HG03354 (cell line): ENCODE measurements at regions not wholly inside any gene's neighbourhood (a gene's known extent, or its start where the extent isn't known, plus 50 kb on each side); places are given as distances from the start of the nearest gene placed in this dataset.

Experiments used
- ATAC-seq: cut with Tn5 transposase; IDR thresholded peaks from one replicate; pipeline ENCODE4 v1.9.1; 2021; ENCODE audit warnings: mild to moderate bottlenecking; ENCODE audit not compliant: unreplicated experiment, poor library complexity, severe bottlenecking

- no peak for ATAC-seq
These were observed 472.6 kb downstream of the BUD13 start for GRCh38 chr11:116300232-116300631.

- no peak for ATAC-seq
These were observed 478.2 kb downstream of the BUD13 start for GRCh38 chr11:116294630-116295029.

GRCh38 chr11:116287866-116288265 is 484.9 kb downstream of the BUD13 start:
- no peak for ATAC-seq

- ATAC-seq: no peak
These were observed 487.8 kb downstream of the BUD13 start for GRCh38 chr11:116285026-116285425.

- ATAC-seq: no peak
These were observed 489.5 kb downstream of the BUD13 start for GRCh38 chr11:116283300-116283699.

- ATAC-seq: no peak
These were observed 490.3 kb downstream of the BUD13 start for GRCh38 chr11:116282481-116282880.

DNA sequence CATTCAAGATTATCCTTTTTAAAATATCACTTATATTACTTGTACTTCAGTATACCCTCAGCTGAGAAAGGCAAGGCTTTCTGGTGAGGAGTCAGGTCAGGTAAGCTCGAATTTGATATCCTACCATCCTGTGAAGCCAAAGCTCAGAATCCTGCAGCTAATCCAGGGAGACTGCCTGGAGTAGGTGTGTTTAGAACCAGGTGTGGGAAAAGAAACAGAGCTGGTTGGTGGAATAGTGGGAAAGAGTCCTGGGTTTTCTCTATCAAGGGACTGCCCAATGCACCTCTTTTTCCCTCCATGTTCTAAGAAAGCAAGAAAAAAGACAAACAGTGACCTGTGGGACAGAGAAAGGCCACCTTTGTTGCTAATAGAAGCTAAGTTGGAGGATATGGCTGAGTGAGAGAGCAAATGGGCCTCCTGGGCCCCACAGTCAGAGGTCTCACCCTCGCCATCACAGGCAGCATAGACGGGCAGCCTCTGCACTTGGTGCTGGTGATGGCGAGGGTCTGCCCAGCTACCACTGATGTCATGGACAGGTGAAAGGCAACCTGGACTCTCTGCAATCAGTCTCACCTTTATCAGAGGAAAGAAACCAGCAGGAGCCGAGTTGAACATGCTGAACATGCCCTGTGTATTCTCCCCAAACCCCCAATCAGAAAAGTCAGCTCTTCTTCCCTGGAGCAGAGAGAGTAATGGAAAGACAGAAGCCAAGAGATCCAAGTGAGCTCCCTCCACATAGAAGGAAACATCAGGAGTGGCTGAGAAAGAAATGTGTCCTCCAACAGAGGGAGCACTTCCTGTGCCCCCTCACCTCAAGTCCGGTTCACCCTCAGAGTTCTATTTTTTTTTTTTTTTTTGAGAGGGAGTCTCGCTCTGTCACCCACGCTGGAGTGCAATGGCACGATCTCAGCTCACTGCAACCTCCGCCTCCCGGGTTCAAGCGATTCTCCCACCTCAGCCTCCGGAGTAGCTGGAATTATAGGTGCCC is 491.3 kb downstream of the BUD13 start:
- no peak for ATAC-seq

- ATAC-seq: no peak
These were observed 493.3 kb downstream of the BUD13 start for GRCh38 chr11:116279511-116279910.

- no peak for ATAC-seq
These were observed 494.7 kb downstream of the BUD13 start for GRCh38 chr11:116278076-116278475.

DNA sequence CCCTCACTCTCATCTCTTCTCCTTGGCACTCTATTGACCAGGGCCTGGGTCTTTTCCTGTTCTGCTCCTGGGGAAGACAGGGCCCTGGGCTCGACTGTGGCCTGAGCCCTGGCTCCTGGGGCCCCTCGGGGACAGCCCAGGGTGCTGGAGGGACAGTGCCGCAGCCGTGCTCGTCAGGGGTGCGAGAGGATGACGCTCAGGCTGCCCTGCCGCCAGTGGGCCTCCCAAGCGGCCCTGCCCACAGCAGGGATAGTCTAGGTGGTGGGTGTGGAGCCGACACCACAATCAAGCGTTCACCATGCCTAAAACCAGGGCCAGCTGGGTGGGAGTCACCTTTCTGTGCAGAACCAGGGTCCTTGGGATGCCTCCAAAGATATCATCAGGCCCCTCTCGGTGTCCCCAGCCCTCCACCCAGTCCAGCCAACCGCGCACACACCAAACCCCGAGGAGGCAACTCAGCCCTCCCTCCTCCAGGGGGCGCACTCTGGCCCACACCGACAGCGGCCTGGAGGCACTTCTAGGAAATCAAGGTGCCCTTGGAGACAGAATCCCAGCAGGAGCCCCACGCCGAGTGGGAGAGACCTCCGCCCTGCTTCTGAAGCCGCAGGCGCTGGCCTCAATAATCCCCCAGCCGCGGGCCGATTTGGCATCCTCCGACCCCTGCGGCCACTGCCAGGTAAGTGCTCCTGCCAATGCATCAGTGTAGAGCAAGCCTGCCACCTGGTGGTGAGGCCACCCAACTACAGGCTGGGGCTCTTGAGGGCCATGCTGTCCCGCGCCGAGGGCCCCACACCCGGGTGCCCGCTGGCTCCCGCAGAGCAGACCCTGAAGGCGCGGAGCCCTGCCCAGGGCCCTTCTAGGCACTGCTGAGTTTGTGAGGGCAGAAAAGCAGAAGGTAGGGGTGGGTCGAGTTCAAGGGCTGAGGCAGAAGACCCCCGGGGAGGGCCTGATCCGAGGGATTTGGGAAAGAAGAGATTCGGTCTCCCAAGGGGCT is 496.4 kb downstream of the BUD13 start:
- peak; percentile 93 for ATAC-seq

GRCh38 chr11:116275635-116276034 is 497.2 kb downstream of the BUD13 start:
- ATAC-seq: no peak

DNA sequence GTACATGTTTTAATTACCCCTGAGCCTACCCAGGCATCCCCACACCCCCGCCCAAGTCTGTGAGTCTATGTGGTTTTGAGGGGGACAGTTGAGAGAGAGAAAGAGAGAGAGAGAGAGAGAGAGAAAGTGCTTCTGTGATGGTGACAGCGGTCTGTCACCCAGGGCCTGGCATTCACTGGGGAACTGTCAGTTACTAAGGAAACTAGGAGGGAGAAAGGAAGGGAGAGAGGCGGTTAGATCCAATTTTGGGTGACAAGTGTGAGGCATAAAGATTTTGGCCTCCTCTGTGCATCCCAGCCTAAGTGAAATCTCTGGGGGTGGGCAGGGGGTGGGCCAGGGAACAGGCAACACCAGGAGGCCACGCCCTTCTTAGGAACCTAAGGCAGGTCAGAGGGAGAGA is 498.3 kb downstream of the BUD13 start:
- ATAC-seq: no peak

GRCh38 chr11:116272181-116272789 is 500.5 kb downstream of the BUD13 start:
- no peak for ATAC-seq

GRCh38 chr11:116271479-116271878 is 501.3 kb downstream of the BUD13 start:
- no peak for ATAC-seq

- ATAC-seq: no peak
These were observed 505.6 kb downstream of the BUD13 start for GRCh38 chr11:116267146-116267545.

GRCh38 chr11:116263770-116264169 is 509.0 kb downstream of the BUD13 start:
- ATAC-seq: no peak

GRCh38 chr11:116263019-116263418 is 509.8 kb downstream of the BUD13 start:
- ATAC-seq: no peak

GRCh38 chr11:116262370-116262769 is 510.4 kb downstream of the BUD13 start:
- no peak for ATAC-seq

DNA sequence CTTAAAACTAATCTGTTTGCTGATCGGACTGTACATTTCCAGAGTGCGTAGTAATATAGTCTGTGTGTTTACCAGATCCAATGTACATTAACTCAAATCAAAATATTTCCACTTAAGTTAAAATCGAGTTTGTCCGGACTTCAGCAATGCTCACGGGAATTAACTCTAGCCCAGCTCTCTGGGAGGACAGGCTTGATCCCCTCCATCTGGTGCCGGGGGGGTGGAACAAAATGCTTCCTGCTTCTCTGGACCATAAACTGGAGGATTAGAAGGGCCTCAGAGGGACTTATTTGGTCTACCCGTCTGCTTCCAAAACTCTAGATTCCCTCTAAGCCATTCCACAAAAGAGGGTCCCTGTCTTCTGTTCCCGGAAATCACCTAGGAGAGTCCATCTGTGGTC is 511.2 kb downstream of the BUD13 start:
- no peak for ATAC-seq

GRCh38 chr11:116258821-116259220 is 514.0 kb downstream of the BUD13 start:
- ATAC-seq: no peak
